NCI-H524 (cell line): ENCODE measurements at regions not wholly inside any gene's neighbourhood (a gene's known extent, or its start where the extent isn't known, plus 50 kb on each side); places are given as distances from the start of the nearest gene placed in this dataset.
"Not testable (repeated sequence)": the region's sequence is repeated elsewhere in the genome, so short reads cannot be mapped to it uniquely, and the experiment has no call there.

Source experiments
- DNase-seq, 2 experiments: peaks; one replicate each; lab custom pipeline; 2025; lab: John Stamatoyannopoulos, UW

DNA sequence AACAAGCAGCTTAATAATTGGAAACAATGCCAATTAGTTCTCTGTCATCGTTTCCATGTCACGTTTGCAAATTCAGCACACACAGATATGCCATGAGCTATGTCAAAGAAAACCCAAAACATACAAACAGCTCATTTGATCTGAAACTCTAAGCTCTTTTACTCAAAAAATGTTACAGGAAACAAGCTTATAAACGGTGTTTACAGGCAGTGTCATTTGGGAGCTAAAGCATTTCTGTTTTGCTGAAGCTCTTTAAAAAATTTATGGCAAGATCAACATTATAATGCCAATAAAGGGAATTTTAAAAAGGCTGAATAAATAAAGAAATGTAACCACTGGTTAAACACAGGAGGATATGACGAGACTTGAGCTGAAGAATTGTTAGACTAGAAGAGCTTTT, 94.0 kb upstream of the HS3ST2 start:
- DNase-seq: no peak

DNA sequence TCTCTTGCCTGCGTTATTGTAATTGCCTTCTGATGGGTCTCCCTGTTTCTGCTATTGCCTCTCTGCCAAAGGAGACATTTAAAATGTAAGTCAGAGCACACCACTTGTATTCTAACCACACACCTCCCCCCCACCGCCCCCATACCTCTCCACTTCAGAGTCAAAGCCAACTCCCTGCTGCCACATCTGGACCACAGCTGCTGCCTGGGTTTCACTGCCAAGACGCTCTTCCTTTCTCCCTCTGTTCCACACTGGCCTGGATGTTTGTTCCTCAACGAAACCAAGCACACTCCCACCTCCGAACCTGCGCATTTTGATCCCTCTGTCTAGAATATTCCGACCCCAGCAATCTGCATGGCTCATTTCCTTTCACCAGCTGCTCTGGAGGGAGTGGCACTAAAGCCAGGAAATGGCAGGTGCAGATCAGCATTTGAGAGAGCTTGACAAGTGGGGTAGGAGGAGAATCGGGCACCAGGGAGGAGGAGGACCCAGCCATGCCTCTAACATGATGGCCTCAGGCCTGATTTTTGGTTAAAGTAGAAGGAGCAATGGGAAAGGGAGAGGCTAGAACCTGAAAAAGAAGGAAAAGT, 92.4 kb upstream of the HS3ST2 start:
- DNase-seq: no peak

DNA sequence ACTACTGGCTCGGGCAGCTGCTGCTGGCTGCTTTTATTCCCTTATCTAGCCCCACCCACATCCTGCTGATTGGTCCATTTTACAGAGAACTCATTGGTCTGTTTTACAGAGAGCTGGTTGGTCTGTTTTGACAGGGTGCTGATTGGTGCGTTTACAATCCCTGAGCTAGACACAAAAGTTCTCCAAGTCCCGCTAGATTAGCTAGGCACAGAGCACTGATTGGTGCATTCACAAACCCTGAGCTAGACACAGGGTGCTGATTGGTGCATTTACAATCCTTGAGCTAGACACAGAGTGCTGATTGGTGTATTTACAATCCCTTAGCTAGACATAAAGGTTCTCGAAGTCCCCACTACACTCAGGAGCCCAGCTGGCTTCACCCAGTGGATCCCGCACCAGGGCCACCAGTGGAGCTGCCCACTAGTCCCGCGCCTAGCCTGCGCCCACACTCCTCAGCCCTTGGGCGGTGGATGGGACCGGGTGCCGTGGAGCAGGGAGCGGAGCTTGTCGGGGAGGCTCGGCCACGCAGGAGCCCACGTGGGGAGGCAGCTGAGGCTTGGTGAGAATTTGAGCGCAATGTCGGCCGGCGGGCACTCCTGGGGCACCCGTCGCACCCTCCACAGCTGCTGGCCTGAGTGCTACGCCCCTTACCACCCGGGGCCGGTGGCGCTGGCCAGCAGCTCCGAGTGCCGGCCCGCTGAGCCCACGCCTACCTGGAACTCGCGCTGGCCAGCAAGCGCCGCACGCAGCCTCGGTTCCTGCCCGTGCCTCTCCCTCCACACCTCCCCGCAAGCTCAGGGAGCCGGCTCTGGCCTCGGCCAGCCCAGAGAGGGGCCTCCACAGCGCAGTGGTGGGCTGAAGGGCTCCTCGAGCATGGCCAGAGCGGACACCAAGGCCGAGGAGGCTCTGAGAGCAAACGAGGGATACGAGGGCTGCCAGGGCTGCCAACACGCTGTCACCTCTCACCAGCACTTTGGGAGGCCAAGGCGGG, 91.1 kb upstream of the HS3ST2 start:
- not testable (repeated sequence) for DNase-seq

DNA sequence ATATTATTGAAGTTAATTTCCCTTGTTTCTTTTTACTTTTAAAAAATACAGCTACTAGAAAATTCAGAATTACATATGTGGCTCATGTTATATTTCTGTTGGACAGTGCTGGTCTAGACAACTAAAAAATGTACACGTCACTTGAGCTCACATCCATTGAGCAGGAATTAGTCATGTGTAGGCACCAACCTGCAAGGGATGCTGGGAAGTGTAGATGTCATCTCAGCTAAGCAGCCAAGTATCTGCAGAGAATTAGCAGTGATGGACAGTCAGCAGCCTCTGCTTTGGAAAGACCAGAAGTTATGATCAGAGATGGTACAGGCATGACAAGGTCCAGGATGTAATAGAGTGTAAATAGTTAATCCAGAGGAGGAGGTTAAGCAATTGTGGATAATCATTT, 87.1 kb upstream of the HS3ST2 start:
- DNase-seq: no peak

DNA sequence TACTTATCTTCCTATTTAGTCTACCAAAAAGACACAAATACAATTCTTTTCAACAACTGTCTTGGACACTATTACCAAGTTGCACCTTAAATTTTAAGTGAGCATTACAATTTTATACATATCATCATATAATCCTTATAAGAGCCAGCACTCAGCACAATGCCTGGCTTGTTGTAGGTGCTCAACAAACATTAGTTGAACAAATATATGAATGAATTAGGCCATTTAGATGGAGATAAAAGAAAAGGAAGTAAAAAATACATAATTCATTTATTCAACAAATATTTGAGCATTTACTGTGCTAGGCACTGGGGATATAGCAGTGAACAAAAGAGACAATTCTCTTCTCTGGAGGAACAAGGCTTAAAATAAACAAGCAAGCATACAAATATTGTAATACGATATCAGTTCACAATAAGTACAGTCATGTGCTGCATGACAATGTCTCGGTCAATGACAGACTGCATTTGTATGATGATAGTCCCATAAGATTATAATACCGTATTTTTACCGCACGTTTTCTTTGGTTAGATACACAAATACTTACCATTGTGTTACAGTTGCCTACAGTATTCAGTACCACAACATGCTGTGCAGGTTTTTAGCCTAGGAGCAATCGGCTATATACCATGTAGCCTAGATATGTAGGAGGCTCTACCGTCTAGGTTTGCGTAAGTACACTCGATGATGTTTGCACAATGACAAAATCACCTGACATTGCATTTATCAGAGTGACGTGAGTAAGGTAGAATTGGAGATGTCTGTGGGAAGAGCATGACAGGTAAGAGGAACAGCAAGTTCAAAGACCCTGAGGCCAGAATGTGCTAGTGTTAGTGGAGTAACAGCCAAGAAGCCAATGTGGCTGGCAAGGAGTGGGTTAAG, 86.4 kb upstream of the HS3ST2 start:
- DNase-seq: no peak

DNA sequence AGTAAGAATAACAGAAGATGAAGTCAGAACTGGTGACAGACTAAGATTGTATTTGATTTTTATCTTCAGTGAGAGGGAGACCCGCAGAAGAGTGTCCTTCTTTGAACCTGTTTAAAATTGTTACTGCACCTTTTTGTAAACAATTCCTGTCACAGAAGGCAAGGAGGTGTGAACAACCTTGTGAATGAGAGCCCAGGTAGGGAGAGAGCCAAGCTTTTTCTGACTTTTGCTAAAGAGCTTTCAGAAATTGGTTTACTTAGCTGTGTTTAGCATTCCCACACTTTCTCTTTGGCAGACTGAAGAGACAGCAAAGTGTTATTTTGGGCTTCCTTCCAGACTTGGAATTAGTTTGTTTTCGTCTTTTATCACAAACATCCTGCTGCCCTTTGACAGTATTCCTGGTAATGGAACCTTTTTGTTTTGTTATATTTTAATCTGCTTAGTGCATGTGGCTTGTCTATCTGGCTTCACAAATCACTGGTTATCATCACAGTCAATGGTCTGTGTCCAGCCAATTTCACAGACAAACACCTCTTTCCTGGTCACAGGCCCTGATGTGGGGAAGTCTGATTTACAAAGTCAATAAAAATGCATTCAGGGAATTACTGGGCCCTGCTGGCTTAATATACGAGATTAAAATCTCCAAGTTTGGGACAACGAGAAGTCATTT, 85.7 kb upstream of the HS3ST2 start:
- no peak for DNase-seq

DNA sequence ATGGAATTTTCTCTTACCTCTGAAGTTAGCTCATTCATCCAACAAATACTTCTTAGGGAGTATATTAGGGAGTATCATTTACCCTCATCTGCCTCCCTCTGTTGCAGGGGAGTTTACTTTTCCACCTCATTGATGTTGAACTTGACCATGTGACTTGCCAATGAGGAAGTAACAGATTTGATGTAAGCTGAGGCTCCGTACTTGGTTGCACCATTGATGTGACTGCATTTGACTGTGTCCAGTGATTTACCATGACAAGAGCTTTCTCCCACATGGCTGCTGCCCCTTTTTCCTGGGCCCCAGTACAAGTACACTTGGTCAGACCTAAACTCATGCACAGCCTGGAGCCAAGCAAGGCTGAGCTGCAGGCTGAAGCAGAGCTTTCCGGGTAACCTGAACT, 81.6 kb upstream of the HS3ST2 start:
- DNase-seq: no peak

DNA sequence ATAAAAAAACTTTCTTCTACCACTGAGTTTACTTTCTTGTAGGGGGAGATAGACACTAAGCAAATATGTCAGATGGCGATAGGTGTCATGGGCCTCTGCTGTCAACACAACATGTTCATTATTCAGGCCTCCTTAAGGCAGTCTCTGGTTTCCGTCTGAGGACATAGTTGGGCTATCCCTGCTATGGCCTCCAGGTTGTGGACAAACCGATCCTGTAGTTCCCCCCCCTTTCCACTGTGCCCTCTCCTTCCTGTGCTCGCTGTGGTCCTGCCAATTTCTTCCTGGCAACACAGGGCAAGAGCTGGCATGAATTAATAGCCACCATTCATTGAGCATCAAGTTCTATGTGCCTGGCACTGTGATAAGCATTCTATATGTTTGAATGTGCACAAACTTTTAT, 81.0 kb upstream of the HS3ST2 start:
- no peak for DNase-seq

DNA sequence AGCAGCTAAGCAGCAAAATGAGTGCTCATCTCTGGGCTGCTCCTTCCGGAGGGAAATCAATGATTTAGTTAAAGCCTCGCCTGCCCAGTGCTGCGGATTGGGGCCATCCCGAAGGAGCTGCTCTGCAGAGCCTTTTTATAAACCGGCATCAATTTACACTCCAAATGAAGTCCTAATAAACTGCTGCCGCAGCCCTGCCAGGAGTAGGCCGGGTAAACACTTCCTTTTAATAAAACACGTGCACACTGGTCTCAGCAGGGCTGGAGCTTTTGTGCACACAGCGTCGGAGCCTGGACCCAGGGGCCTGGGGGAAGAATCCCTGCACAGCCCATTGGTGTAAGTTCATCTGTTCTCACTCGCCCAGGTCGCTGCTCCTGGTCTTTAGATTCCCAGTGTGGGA, 79.6 kb upstream of the HS3ST2 start:
- no peak for DNase-seq

DNA sequence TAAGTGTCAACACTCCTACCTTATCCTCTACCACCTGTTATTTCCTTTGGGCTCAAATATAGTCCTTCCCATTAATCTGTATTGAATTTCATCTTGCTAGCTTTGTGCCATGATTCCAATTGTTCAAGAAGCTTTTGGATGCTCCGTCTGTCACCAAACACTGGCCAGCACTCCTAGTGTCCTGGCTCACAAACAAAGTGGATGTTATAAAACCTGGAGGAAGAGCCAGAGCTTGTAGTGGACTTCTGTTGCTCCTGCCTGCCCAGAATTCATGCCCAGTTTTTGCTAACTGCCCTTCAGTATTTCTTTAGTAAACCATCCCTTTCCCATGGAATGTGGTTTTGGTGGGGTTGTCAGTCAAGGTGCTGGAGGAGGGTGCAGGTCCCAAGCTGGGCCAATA, 77.2 kb upstream of the HS3ST2 start:
- DNase-seq: no peak

DNA sequence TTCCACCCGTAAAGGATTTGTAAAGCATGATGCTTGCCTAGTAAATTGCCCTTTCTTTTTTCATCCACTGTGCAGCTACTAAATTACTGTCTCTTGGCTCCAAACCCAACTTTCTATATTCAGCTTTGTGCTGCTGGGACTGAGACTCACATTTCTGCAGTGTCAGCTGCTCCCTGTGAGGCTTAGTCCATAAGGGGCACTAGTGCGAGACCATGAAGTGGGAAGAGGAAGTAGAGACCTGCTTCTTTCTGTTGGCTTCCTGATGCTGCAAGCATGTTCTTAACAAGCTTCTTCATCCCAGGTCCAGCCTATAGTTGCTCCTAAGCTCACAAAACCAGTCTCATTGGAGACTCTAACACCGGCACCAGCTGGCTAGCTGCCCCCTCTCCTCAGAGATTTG, 74.9 kb upstream of the HS3ST2 start:
- DNase-seq: no peak

DNA sequence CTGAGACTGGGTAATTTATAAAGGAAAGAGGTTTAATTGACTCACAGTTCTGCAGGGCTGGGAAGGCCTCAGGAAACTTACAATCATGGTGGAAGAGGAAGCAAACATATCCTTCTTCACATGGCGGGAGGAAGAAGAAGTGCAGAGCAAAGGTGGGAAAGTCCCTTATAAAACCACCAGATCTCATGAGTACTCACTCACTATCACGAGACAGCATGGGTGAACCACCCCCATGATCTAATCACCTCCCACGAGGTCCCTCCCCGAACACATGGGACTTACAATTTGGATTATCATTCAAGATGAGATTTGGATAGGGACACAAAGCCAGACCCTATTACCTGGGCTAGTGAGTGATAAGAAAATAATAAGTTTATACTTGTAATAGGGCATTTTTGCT, 70.6 kb upstream of the HS3ST2 start:
- no peak for DNase-seq

DNA sequence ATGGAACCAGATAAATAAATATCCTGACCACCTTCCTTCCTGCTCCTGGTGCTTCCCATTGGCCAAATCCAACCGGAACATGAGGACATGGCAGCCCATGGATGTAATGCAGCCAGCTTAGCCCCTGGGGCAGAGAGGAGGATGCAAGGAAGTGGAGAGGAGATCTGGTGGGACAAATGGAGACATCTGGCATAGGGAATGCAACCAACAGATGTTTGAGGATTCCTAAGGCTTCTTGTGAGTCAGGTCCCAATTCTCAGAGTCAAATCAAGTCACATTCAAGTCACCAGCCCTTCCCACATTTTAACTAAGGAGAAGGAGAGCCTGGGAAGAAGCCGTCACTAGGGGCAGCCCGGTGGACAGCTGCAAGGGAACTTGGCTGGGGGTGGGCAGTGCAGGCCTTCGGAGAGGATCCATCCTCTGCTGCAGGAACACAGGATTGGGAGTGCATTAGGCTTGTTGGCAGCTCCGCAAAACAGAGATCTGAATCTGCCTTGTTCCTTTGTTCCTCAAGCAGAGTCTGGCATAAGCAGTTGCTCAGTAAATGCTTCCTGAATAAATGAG, 62.8 kb upstream of the HS3ST2 start:
- DNase-seq: no peak

DNA sequence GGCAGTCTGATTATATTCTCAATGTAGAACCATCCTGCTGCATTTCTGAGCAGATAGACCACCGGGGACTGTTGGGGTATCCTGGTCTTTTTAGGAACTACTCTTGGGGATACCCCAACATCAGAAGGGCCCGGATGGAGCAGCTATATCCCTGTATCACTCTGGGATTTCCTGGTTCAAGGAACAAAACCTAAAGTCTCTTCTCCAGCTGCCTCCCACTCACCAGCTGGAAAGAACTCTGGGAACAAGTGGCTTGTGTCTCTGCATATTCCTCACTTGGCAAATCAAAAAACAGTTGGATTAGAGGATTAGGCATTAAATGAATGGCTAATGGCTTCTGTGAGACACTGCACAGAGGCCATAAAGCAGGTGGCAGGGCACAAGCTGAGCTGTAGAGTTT, 62.3 kb upstream of the HS3ST2 start:
- DNase-seq: peak in 1 of 2 experiments; percentile 36

DNA sequence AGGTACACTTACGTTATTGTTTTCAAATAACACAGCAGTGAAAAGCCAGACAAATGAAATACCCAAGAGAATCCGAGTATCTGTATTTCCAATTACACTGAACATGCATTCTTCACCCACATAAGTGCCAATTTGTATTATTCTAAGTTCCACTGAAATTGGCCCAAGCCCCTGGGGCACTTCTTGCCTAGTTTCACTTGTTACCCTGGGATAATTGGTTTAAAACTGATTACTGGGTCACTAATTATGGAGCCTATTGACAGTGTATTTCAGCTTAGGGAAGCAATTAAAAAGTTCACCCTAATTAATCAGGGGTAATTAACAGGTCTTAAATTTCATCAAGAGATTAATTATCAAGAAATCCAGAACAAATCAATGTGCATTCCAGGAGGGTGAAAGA, 60.5 kb upstream of the HS3ST2 start:
- DNase-seq: no peak

DNA sequence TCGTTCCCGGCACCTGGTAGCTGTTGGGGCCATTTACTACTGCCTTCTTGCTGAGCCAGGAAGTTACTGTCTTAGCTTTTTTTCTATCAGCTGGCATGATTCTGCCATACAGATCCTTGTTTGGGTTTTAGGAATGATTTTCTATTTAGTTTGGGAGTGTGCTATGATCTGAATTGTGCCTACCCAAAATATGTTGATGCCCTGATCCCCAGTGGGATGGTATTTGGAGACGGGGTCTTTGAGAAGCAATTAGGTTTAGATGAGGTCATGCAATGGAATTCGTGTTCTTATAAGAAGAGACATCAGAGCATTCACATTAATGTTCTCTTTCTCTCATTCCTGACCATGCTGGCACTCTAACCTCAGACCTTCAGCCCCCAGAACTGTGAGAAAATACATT, 59.4 kb upstream of the HS3ST2 start:
- no peak for DNase-seq

DNA sequence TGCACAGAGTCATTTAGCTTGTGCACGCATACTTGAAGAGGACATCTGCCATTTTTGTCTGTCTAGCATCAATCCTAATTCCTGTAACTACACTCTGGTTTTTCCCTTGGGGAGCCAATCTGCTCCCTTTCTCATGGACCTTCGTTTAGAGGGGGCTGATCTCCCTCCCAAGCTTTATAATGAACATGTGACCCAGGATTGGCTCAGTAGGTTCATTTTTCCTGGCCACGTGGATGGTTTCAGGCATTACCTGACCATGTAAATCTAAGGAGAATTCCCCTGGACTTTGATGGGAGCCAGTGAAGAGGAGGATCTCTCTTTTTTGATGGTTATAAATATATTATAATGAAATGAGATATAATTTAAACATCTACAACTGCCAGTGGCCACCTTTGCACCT, 56.8 kb upstream of the HS3ST2 start:
- DNase-seq: peak in 1 of 2 experiments; percentile 39

DNA sequence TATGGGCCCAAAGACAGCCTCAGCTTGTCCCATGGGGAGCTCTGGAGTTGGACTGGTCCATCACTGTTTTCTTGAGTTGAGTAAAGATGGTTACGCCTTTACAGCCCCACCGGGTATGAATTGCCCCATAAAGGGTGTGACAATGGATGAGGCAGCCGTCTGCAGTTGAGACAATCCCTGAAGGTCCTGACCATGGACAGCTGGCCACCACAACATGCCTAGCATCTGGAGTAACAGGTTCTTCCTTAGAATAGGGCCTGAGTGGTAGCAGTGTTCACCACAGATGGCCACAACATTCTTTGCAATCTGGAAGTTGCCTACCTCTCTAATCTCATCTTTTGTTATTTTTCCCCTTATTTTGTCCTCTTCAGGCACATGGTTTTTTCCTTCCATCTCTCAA, 51.5 kb upstream of the HS3ST2 start:
- DNase-seq: no peak

DNA sequence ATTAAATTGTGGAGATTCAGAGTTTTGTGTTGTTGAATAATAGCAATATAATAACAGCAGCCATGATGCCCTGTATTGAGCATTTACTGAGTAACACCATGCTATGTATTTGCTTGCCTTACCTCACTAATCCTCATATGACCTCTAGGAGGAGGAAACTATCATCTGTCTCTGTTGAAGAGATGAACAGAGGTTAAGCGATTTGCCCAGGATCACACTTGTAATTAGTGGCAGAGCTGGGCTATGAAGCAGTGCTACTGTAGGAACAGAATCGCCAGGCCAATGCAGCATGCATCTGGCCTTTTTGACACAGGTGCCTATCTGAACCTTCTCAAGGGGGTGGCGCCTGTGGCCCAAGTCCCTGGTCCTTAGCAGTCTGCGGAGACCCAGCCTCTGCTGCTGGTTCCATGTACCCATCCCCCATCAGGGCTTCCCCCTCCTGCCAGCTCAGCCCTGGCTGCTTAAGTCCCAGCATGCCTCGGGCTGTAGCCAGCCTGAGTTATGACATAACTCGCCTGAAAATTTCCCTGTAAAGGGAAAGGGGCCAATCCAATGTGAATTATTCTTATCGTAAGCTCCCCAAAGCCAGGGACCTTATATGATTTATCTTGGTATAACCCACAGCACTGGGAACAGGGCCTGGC, 50.4 kb upstream of the HS3ST2 start:
- no peak for DNase-seq
